ENCODE measurements at regions not wholly inside any gene's neighbourhood (a gene's known extent, or its start where the extent isn't known, plus 50 kb on each side); places are given as distances from the start of the nearest gene placed in this dataset.
A peak's percentile ranks its signal among the peaks of the same experiment; 100 is the strongest.

DNA sequence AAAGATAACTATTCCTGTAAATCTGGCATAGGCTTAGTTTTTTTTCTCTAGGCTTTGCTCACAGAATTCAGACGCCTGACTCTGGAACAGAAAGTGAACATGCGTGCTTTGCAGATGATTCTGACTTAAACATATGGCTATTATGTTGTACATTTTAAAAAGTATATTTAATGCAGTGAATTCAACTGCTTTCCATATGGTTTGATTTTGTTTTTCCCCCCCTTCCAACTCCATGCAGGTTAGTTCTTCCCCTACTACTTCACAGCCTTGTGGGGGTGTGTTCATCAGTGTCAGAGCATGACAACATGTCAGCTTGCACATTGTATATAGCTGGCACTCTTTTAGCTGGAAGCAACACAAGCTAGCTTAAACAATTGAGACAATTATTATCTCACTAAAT lies 226.8 kb downstream of the TMEM167A start:
- DNase-seq (ENCODE audit: low spot score), result no peak

DNA sequence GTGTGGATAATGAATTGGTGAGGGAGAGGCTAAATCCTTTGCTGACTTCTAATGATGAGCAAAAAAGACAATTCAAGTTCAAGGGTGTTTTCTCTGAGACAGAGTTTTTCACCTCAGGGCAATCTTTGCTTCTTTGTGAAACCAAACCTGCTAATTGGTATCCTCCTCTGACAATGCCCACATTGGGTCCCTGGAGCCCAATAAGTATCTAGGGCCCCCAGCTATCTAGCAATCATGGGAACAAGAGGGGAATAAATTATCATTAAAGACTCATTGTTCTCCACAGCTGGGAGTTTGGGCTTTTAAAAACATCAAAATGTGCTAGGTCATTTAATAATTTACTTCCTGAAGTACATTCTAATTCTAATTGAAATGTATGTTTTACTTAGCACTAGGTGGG lies 227.3 kb downstream of the TMEM167A start:
- DNase-seq (ENCODE audit: low spot score), result no peak

DNA sequence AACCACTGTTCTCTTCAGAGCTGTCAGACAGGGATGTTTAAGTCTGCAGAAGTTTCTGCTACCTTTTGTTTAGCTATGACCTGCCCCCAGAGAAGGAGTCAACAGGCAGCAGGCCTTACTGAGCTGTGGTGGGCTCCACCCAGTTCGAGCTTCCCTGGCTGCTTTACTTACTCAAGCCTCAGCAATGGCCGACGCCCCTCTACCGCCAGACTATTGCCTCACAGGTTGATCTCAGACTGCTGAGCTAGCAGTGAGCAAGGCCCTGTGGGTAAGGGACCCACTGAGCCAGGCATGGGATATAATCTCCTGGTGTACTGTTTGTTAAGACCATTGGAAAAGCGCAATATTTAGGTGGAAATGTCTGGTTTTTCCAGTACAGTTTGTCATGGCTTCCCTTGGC lies 229.6 kb downstream of the TMEM167A start:
- no peak for DNase-seq (ENCODE audit: low spot score)

DNA sequence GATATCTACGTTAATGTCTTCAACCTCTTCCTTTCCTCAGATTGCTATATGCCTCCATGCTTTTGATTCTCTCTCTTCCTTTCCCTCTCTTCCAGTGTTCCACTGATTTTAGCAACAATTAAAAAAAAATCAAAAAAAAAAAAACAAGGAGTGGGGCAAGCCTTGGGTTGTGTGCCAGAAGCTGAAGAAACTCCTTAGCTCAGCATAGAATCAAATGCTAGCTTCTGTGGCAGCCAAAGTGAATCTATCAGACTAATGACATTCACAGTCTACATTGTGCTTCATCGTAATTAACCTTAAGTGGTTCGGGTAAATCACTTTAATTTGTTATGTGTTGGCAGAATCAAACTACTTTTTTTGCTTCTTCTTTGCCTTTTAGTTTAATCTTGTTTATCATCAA lies 237.3 kb downstream of the TMEM167A start:
- no peak for DNase-seq (ENCODE audit: low spot score)

DNA sequence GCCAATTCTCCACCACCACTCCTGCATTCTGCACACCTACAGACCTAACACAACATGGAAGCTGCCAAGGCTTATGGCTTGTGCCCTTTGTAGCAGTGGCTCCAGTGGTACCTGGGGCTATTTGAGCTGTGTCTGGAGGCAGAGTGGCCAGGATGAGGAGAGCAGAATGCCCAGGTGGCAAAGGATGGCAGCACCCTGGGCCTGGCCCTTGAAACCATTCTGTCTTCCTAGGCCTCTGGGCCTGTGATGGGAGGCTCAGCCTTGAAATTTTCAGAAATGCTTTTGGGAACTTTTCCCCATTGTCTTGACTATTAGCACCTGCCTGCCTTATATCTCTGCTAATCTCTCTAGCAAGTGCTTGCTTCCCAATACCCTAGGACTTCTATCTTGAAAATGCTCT lies 241.7 kb downstream of the TMEM167A start:
- no peak for DNase-seq (ENCODE audit: low spot score)

DNA sequence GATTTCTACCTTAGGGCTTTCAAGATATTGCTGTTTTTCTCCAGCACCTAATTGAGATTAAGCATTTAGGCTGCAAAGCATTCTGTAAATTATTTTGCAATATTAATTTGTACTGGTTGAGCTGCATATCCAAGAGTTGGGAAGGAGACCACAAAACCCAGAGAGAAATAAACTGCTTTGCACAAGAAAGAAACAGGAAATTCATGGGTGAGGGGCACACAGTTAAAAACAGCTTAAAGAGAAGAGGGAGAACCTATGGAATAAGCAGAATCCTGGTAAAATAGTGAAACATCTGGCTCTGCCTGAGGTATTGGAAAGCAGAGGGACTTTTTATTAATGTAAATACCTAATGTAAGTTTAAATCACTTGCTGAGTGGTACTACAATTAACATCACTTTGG lies 243.0 kb downstream of the TMEM167A start:
- DNase-seq (ENCODE audit: low spot score), result no peak

DNA sequence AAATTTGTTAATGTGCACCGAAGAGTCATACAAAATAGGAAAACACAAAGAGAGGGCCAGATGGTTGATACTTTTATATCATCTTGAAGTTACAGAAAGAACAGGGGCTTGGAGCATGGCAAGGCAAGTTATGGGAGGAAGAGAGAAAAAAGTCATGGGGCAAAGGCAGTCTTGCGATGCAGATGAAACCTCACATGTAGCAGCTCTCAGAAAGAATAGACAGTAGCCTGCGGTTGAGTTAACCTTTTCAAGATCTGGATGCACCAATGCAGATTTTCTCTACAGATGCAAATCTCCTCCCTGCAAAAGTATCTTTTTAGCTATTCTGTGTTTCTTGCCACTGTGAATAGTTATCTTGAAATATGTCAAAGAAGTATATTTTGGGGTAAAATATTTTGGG lies 243.9 kb downstream of the TMEM167A start:
- DNase-seq (ENCODE audit: low spot score), result no peak

DNA sequence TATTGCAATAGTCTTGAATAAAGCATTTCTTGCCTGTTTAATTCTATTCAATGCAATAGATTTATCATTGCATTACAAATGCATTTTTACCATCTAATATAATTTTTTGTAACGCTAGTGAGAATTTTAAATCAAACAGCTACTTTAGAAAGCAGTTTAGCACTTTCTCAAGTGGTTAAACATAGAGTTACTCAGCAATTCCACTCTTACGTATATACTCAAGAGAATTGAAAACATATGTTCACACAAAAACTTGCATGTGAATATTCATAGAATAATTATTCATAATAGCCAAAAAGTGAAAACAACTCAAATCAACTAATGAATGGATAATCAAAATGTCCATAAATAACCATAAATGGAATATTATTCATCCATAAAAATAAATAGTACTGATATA lies 244.7 kb downstream of the TMEM167A start:
- no peak for DNase-seq (ENCODE audit: low spot score)

DNA sequence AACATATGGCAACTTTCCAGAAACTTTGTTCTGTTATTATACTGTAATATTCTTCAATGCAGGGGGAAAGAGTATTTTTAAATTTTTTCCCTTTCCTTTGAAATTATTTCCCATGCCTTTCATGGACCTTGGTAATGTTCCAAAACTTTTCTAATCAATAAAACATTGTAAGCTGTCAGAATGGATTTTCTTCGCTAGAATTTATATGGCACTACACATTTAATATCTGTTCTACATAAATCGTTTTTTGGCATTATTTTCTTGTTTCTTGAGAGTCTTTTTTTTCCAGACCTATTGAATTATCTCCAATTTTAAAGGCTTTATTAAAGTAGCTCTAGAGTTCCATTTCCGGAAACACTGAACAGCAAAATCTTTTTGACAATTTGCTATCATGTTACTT lies 249.0 kb downstream of the TMEM167A start:
- DNase-seq (ENCODE audit: low spot score), result no peak

DNA sequence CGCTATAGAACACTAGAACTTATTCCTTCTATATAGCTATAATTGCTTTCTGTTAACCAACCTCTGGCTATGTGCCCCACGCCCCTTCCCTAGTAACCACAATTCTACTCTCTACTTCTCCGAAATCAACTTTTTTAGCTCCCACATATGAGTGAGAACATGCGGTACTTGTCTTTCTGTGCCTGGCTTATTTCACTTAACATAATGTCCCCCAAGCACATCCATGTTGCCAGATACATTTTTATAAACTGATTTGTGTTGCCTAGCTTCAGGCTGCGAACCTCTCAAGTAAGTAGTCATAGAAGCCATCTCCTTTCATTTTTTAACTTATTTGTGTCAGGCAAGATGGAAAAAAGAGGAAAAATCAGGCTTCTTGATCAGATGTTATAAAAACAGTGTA lies 249.5 kb downstream of the TMEM167A start:
- peak; percentile 11 for DNase-seq (ENCODE audit: low spot score)

DNA sequence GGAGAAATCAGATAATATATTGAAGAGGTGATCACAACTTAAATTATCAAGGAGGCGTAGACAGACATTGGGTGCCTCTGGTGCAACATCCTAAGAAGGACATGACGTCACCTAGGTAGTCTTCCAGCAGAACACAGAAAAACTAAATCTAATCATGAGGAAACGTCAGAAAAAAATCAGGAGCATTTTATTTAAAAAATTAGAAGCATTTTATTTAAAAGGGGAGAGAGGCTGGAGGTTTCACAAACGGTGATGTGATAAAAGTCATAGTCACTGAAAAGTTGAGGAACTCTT lies 254.6 kb downstream of the TMEM167A start:
- DNase-seq (ENCODE audit: low spot score), result no peak

DNA sequence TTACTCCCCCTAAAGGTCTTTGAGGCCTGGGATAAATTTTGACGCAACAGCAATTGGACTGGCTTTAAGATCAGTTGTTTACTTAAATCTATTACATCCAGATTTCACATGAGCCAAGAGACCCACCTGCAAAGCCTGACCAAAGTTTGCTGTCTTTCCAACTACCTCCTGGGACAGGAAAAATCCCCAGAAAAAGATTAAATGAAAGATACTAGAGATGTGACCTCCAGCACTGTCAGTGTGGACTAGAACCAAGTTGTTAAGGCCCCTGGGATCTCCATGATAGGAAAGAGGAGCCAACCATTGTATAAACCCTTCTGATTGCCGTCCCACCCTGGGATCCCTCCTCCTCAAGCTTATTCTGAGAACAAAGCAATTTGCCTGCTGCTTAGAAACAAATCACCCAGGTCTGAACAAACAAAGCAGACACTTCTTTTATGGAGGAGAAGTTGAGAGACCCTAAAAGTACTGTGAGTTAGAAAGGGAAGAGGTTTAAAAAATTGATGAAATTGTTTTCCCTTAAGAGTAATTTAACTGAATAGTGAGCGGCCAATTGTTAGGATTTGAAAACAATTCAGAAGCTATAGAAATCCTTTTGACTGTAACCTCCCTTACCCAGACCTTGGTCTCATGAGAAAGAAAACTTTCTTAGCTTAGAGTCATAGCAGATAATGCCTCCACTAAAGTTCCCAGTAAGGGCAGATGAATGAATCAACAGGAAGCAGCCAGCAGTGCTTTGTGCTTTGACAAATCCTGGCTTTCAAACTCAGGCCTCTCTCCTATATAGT lies 255.2 kb downstream of the TMEM167A start:
- no peak for DNase-seq (ENCODE audit: low spot score)

DNA sequence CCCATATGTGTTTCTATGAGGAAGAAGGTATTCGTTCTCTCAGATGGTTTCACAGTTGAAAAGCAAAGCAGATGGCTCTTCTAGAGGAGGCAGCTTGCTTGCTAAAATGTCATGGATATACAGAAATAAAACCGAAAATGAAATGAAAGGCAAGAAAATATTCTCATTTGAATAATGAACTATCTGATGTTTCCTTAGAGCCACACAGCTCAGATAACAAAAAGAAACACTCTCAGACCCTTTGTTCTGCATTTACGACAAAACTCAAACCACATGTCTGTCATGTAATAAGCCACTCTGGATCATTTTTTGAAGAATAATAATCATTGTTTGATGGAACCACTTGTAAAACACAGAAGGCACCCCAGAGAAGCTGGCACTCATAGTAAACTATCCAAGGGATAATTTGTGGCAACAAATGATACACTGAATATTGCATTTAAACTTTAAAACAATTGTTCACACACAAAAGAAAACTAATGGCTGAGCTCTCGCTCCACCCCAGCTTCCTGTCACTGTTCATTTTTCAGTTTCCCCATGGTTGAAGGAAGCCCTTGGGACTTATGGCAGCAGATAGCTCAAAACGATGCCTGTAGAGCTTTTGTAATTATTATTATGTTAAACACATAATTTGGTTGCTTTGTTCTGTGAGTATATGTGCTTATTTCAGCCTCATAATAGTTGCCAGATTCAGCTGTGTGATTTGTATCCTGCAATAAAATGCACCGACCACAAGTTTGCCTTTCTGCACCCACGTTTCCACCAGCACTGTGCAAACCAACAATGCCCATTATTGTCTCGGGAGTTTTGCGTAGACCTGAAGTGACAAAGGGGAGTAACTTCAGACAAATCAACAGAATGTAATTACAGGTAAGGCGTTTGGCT lies 256.0 kb downstream of the TMEM167A start:
- DNase-seq (ENCODE audit: low spot score), result peak; percentile 27

DNA sequence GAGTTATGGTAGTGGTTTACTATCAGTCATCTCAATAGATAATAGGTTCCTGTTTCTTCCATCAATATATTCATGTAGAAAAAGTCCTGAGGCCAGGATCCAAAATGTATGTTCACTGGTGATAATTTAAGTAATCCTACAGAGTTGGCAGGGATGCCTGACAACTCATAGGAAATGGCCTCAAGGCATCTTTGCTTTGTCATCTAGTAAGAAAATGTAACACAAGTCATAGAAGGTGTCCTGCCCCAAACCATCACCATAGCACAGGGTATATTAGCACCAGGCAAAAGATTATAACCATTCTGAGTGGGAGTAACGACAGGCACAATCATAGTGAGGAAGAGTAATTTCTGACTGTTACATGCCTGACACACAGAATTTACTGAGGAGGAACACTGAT lies 257.0 kb downstream of the TMEM167A start:
- no peak for DNase-seq (ENCODE audit: low spot score)

DNA sequence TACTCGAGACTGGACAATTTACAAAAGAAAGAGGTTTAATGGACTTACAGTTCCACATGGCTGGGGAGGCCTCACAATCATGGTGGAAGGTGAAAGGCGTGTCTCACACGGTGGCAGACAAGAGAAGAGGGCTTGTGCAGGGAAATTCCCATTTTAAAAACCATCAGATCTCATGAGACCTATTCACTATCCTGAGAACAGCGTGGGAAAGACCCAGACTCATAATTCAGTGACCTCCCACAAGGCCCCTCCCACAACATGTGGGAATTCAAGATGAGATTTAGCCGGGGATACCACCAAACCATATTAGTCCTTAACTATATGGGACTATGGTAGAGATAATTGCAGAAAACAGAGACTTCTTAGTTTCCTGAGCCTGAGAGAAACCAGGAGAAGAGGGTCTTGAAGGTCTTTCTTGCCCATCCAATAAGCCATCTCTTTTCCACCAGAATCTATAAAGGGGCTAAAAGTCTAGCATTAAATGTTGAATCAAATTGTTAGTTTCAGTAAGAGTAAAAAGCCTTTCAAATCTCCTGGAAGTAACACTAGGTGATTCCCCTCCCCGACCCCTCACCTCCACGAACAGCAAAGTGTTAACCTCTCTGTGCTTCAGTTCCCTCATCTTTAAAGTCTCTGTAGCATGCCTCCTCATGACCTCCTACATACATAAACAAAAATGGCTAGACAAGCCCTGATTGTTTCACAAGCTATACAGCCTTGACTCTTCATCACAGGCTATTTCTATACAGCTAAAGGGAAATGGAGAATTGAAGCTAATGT lies 259.1 kb downstream of the TMEM167A start:
- DNase-seq (ENCODE audit: low spot score), result no peak

DNA sequence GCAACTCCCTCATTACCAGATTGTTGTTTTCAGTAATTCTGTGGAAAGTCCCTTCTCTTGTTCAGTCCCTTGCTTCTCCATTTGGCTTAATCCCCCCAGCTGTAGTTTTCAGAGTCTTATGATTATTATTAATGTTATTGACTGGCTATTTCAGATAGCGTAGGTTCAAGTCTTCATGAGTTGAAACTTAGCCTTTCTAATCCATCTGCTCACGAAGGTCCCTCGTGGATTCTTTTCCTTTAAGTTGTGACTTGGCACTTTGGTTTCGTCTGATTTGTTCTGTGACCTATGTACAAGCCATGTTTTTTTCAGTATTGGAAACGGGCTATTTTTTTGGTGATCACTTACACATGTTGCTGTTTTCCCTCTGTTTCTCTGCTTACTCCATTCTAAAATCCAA lies 260.3 kb downstream of the TMEM167A start:
- DNase-seq (ENCODE audit: low spot score), result no peak

DNA sequence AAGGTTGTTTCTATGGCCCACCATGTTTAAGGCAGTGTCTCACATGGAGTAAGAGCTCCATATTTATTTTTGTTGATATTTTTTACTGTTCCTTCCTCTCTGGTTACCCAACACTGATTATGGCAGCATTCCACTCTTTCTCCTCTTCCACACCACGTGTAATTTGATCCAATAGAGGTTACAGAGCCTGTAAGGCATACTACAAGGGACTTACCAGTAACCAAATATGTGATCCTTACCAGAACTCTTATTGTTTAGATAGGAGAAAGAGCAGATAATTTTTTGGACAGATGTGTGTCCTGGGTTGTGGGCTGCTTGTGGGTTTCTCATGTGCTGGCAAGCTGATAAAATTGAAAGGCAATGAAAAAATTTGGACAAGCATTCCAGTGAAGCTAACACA lies 261.3 kb downstream of the TMEM167A start:
- no peak for DNase-seq (ENCODE audit: low spot score)

DNA sequence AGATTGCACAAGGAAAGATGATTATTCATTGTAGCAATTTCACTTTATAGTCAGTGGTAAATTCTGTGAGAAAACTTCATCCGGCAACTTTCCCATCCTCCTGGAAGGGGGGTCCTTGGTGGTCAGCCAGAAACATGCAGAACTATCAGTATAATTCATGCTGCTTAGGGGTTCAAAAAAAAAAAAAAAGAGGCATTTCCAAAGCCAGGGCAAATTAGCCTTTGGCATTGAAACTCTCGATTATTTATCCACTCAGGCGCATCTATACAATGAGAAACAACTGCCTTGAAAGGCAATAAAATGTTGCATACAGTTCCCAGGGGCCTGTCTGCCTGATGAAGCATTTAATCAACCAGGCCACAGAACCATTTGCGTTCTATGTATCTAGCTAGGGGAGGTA lies 263.3 kb downstream of the TMEM167A start:
- DNase-seq (ENCODE audit: low spot score), result no peak

DNA sequence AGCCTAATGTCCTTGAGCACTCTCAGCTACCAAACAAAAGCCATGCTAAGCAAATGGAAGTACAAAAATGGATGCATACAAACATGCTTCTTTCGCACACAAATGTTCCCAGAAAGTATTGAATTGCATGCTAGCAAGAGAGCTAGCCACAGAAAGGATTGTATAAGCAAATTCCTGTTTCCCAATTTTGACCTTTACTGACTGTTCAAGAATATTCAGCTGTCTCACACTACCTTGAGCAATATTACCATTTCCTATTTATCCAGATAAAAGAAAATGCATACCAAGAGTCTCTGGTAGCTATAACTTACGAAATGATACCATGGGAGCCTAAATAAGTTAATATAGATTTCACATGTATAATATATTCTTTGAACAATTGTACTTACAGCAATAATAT lies 264.6 kb downstream of the TMEM167A start:
- no peak for DNase-seq (ENCODE audit: low spot score)

DNA sequence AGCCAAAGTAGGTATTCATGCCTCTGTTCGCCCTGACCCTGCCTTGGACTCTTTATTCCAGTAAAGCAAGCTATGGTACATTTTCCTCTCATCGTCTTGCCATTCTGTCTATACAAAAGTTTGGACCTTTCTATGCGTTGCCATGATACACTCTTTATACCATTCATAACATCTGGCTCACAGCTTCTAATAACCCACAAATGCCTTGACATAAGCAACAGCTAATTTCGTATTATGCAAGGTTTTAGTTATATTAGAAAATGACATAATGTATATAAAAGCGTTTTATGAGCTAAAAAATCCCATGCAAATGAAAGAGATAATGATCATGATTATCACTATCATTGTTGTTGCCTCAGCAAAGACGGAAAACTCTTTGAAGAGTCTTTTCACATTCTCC lies 265.7 kb downstream of the TMEM167A start:
- no peak for DNase-seq (ENCODE audit: low spot score)

DNA sequence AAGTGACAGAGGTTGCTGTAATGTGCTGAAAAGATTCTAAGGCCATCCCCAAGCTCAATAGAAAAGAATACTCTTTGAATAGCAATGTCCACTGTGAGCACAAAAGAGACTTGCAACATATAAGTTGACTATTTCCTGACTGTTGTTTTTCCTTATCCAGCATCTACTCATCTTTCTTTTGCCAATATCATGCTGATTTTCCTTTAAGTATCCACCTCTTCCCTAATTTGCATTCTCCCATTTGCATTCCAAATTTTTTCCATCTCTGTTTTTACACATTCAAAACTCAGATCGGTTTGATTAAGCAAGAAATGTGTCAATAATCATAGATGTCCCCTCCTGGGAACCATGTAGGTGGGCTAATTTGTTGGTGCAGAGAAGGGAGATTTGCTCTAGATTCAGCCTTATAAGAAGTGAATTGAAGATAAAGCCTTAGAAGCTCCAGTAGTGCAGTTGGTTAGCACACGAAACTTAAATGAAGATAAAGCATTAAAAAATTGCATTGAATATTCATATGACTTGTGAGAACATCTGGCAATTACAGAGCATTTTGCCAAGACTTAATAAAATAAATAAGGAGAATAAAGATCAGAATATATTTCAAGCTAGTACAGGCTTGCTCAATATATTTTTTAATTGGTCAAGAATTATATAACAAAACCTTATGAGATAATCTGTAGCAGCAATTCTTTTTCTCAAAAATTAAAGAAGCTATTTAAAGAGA lies 267.6 kb downstream of the TMEM167A start:
- no peak for DNase-seq (ENCODE audit: low spot score)

DNA sequence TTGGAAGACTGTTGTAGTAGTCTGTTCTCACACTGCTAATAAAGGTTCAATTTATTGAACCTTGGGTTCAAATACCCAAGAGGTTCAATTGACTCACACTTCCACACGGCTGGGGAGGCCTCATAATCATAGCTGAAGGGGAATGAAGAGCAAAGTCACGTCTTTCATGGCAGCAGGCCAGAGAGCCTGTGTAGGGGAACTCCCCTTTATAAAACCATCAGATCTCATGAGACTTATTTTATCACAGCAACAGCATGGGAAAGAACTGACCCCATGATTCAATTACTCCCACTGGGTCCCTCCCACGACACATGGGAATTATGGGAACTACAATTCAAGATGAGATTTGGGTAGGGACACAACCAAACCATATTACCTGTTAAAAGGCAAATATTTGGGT lies 268.2 kb downstream of the TMEM167A start:
- DNase-seq (ENCODE audit: low spot score), result no peak

All from Ammon's horn (tissue), 1 donor.